Calu3 (cell line): ENCODE measurements at regions not wholly inside any gene's neighbourhood (a gene's known extent, or its start where the extent isn't known, plus 50 kb on each side); places are given as distances from the start of the nearest gene placed in this dataset.
"Not testable (repeated sequence)": the region's sequence is repeated elsewhere in the genome, so short reads cannot be mapped to it uniquely, and the experiment has no call there.

Experiments
- BruUV-seq: library from RNA; stranded (reverse); fragments of 400-500 nt; replicated peaks from 2 replicates; lab custom pipeline; 2021; lab: Mats Ljungman, UMichigan
- CTCF ChIA-PET: fragments of 300-600 bp; sonication (Branson Sonifier 250); formaldehyde crosslinking; loops from one replicate; lab custom pipeline; 2022; ENCODE audit warnings: antibody characterized with exemption; lab: Charles Lee
- DNase-seq: peaks from one replicate; pipeline ENCODE4 v3.0.0; 2022
- H3K27ac Mint-ChIP-seq: one replicate; pipeline ENCODE4 v1.8.0; 2022; ENCODE audit warnings: mixed read lengths; ENCODE audit not compliant: unreplicated experiment
- H3K27me3 Mint-ChIP-seq: one replicate; pipeline ENCODE4 v1.8.0; 2022; ENCODE audit warnings: mixed read lengths; ENCODE audit not compliant: unreplicated experiment
- H3K36me3 Mint-ChIP-seq: one replicate; pipeline ENCODE4 v1.8.0; 2022; ENCODE audit warnings: mild to moderate bottlenecking, moderate library complexity, mixed read lengths; ENCODE audit not compliant: insufficient read depth, unreplicated experiment
- H3K4me1 Mint-ChIP-seq: one replicate; pipeline ENCODE4 v1.8.0; 2022; ENCODE audit warnings: mild to moderate bottlenecking, low read depth, mixed read lengths; ENCODE audit not compliant: unreplicated experiment
- H3K4me3 Mint-ChIP-seq: one replicate; pipeline ENCODE4 v1.8.0; 2022; ENCODE audit warnings: mild to moderate bottlenecking, low read depth, moderate library complexity, mixed read lengths; ENCODE audit not compliant: unreplicated experiment
- H3K9me3 Mint-ChIP-seq: one replicate; pipeline ENCODE4 v1.8.0; 2022; ENCODE audit warnings: low read depth, mixed read lengths; ENCODE audit not compliant: unreplicated experiment
- intact Hi-C: fragments of 100-400 bp; cut with micrococcal nuclease; formaldehyde crosslinking; loops from one replicate; pipeline ENCODE4 v1.10.0; 2022; ENCODE audit not compliant: unreplicated experiment
- TF ChIP-seq, protein P1 (sequence below): fragments of 200-600 bp; IDR thresholded peaks from one replicate; pipeline ENCODE4 v1.8.0; 2022; ENCODE audit warnings: antibody characterized with exemption; ENCODE audit not compliant: unreplicated experiment

DNA sequence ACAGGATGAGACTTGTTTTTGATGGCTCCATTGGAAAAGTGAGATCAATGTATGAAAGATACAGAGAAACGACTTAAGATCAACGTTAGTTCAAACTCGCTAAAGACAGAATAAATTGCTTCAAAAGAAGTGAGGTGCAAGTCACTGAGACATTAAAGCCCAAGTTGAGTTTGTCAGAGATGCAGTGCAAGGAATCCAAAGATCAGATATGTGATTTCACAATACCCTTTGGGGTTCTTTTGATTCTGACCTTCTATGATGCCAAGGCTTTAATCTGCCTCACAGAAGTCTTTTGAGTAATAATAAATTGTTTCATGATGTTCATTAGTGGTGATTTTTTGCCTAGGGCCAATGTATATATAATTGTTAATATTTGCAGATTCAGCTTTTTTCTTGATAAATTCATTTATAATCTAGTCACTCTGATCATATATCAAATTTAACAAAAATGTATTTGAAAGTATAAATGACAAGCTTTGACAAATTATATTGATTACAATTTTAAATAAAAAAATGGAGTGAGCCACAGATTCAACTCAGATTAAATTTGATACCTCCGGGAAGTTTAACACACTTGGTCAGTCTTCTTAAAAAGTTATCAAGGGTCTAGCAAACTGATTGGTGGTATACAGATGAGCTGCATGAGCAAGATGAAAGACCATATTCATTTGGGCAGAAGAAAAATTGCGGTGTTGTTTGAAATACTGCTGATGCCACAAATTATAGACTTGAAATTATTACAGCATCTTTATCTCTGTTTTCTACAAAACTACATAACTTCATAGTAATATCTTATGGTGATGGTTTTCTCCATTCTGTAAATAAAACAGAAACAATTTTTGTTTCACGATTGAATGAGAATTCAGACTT, 144.8 kb upstream of the FAR2 start:
- no peak overlapping the region for H3K27ac Mint-ChIP-seq
- H3K27me3 Mint-ChIP-seq, result no peaks in the 10 kb centered on the region
- H3K4me1 Mint-ChIP-seq, result no peaks in the 10 kb centered on the region
- no peak for DNase-seq
- CTCF ChIA-PET, result no interaction called here
- no peaks in the 10 kb centered on the region for H3K9me3 Mint-ChIP-seq
- no TSS peak for BruUV-seq
- H3K36me3 Mint-ChIP-seq, result no peaks in the 10 kb centered on the region
- TF ChIP-seq, protein P1, sequence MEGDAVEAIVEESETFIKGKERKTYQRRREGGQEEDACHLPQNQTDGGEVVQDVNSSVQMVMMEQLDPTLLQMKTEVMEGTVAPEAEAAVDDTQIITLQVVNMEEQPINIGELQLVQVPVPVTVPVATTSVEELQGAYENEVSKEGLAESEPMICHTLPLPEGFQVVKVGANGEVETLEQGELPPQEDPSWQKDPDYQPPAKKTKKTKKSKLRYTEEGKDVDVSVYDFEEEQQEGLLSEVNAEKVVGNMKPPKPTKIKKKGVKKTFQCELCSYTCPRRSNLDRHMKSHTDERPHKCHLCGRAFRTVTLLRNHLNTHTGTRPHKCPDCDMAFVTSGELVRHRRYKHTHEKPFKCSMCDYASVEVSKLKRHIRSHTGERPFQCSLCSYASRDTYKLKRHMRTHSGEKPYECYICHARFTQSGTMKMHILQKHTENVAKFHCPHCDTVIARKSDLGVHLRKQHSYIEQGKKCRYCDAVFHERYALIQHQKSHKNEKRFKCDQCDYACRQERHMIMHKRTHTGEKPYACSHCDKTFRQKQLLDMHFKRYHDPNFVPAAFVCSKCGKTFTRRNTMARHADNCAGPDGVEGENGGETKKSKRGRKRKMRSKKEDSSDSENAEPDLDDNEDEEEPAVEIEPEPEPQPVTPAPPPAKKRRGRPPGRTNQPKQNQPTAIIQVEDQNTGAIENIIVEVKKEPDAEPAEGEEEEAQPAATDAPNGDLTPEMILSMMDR, result no peak
- intact Hi-C loops, result no loop called here
- H3K4me3 Mint-ChIP-seq, result no peak overlapping the region

DNA sequence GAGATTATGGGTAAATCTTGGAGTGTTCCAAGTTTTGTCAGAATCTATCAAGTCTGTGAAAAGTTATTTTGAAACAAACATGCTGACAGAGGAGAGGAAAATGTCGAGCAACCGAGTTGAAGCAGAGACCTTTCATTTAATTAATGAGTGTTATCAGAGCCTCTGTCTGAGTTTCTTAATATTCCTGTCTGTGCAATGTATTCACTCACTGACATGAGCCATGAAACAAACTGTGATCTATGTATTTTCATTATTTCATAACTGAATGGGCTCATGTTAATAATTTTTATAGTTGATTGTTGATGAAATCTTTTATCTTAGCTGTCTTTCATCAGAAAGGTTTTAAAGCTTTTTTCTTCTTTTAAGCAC, 144.2 kb upstream of the FAR2 start:
- intact Hi-C loops, result no loop called here
- CTCF ChIA-PET, result no interaction called here
- no peak for DNase-seq
- no TSS peak for BruUV-seq
- no peak overlapping the region for H3K4me3 Mint-ChIP-seq
- no peaks in the 10 kb centered on the region for H3K36me3 Mint-ChIP-seq
- H3K4me1 Mint-ChIP-seq, result no peaks in the 10 kb centered on the region
- TF ChIP-seq, protein P1, result no peak
- H3K27me3 Mint-ChIP-seq, result no peaks in the 10 kb centered on the region
- no peaks in the 10 kb centered on the region for H3K9me3 Mint-ChIP-seq
- H3K27ac Mint-ChIP-seq, result no peak overlapping the region

DNA sequence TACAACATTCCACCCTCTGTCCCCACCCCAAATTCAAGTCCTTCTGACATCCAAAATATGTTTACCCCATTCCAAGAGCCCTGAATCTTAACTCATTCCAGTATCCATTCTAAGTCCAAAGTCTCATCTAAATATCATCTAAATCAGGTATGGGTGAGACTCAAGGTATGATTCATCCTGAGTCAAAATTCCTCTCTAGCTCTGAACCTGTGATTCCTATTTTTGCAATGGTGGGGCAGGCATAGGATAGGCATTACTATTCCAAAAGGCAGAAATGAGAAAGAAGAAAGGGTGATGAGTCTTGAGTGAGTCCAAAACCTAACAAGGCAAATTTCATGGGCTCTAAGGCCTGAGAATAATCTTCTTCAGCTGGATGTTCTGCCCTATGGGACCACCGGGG, 140.3 kb upstream of the FAR2 start:
- H3K4me1 Mint-ChIP-seq, result no peaks in the 10 kb centered on the region
- CTCF ChIA-PET, result no interaction called here
- H3K9me3 Mint-ChIP-seq, result no peaks in the 10 kb centered on the region
- TF ChIP-seq, protein P1, result no peak
- BruUV-seq, result no TSS peak
- H3K27ac Mint-ChIP-seq, result no peak overlapping the region
- H3K36me3 Mint-ChIP-seq, result no peaks in the 10 kb centered on the region
- intact Hi-C loops, result no loop called here
- DNase-seq, result no peak
- no peak overlapping the region for H3K4me3 Mint-ChIP-seq
- H3K27me3 Mint-ChIP-seq, result no peaks in the 10 kb centered on the region

DNA sequence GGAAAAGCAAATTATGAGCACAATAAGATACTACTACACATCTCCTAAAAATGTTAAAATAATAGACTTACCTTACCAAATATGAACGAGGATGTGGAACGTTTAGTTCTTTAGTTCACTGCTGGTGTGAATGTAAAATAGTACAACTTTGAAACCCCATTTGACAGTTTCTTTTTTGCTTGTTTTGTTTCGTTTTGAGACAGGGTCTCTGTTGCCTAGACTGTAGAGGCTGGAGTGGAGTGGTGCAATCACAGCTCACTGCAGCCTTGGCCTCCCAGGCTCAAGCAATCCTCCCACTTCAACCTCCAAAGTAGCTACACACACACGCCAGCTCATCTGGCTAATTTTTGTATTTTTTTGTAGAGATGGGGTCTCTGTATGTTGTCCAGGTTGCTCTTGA, 136.4 kb upstream of the FAR2 start:
- intact Hi-C loops, result no loop called here

DNA sequence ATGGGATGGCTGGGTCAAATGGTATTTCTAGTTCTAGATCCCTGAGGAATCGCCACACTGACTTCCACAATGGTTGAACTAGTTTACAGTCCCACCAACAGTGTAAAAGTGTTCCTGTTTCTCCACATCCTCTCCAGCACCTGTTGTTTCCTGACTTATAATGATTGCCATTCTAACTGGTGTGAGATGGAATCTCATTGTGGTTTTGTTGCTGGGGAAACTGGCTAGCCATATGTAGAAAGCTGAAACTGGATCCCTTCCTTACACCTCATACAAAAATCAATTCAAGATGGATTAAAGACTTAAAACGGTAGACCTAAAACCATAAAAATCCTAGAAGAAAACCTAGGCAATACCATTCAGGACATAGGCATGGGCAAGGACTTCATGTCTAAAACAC, 131.5 kb upstream of the FAR2 start:
- H3K36me3 Mint-ChIP-seq, H3K27me3 Mint-ChIP-seq, H3K4me3 Mint-ChIP-seq, H3K9me3 Mint-ChIP-seq, CTCF ChIA-PET, H3K27ac Mint-ChIP-seq, H3K4me1 Mint-ChIP-seq, intact Hi-C loops, BruUV-seq, DNase-seq: not testable (repeated sequence)

More for the DNA sequence above, 136.4 kb upstream of the FAR2 start:
- TF ChIP-seq, protein P1, result no peak
- Mint-ChIP-seq H3K4me1 (no peaks in the 10 kb centered on the region), H3K4me3 (no peak overlapping the region), H3K27me3 (no peaks in the 10 kb centered on the region), H3K27ac (no peak overlapping the region), H3K9me3 (no peaks in the 10 kb centered on the region), H3K36me3 (no peaks in the 10 kb centered on the region)
- CTCF ChIA-PET, result no interaction called here
- BruUV-seq, result no TSS peak
- no peak for DNase-seq
